GM19043 (cell line): ENCODE measurements at regions not wholly inside any gene's neighbourhood (a gene's known extent, or its start where the extent isn't known, plus 50 kb on each side); places are given as distances from the start of the nearest gene placed in this dataset.
"Not testable (repeated sequence)": the region's sequence is repeated elsewhere in the genome, so short reads cannot be mapped to it uniquely, and the experiment has no call there.

ENCODE experiments used
- ATAC-seq: cut with Tn5 transposase; IDR thresholded peaks from one replicate; pipeline ENCODE4 v1.9.1; 2021; ENCODE audit warnings: low read depth; ENCODE audit not compliant: unreplicated experiment

DNA sequence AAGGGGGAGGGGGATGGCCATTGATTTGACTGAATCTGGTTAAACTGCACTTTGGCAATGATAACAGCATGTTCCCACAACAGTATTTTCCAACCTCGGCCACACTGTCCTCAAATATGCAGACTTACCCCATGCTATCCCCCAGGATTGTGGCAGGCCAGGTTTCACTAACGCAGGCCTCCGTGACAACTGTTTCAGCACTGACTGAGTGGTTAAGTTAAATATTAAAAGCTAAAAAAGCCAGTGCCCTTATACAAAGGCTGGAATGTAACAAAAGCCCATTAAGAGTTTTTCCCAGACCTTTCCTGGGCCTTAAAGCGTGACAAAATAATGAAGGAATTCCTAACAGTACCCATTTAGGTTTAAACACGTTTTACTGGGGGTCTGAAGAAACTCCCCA lies 202.9 kb downstream of the USP25 start:
- no peak for ATAC-seq

DNA sequence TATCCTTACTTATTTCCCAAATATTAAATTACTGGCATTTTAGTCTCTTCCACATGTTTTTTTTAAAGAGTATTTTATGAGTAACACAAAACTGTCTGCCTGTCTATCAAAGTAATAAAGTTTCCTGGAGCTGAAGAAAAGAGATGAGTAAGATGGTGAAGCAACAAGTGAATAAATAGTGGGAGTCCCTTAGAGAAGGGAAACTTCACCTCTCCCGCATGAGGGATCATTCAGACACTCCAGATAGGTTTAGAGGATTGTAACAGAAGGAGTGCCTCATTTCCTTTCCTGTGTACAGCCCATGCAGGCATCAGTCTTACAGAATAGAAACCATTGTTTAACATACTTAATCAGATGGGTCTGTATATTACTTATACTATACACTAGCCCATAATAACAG lies 205.7 kb downstream of the USP25 start:
- ATAC-seq, result no peak

DNA sequence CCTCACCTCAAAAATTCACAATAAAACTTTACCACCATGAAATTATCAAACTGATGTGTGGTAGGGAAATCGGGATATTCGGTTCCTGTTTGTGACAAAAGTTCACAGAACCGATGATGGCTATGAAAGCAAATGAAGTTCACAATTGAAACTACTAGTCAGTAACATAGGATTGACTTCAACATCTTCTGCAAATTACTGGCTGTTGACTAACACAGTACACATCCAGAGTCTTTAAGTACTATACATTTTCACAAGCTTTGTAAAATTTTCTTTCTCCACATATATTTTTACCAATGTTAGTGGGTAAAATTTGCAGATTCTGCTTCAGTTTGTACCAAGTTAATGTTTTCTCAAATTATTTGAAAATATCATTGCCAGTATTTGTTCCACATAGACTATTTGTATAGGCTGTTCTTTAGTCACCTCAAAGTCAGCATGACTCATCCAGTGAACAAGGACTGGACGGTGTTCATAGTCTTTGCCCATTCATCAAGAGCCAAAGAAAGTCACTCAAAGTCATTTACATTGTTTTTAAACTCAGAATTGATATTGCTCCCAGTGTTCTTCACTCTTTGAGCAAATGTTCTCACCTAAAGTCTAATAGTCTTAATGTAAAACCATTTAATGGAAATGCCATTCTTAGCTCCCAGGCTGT lies 213.4 kb downstream of the USP25 start:
- ATAC-seq, result no peak

DNA sequence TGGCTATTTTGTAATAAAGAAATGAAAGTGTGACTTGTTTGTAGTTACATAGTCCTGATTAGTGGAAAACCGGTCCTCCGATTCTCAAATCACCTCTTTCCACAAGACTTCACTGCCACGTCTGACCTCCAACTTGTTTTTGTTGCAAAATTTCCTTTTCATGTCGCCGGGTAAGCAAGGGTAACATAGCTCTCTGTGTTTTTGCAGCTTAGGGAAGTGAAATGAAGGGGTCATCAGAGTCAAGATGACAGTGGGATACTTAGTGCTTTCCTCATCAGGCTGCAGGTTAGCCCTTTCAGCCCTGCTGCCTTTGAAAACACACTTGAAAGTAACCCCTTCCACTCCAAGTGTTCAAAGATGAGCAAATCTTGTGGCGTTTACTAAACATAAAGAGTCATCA lies 217.9 kb downstream of the USP25 start:
- no peak for ATAC-seq

DNA sequence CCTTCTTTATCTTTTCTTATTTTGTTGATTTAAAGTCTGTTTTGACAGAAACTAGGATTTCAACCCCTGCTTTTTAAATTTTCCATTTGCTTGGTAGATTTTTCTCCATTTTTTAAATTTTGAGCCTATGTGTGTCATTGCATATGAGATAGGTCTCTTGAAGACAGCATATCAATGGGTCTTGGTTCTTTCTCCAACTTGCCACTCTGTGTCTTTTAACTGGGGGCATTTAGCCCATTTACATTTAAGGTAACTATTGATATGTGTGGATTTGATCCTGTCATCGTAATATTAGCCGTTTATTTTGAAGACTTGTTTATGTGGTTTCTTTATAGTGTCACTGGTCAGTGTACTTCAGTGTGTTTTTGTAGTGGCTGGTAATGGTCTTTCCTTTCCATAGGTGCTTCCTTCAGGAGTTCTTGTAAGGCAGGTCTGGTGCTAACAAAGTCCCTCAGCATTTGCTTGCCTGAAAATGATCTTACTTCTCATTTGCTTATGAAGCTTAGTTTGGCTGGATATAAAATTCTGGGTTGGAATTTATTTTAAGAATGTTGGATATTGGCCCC lies 223.9 kb downstream of the USP25 start:
- ATAC-seq, result no peak

DNA sequence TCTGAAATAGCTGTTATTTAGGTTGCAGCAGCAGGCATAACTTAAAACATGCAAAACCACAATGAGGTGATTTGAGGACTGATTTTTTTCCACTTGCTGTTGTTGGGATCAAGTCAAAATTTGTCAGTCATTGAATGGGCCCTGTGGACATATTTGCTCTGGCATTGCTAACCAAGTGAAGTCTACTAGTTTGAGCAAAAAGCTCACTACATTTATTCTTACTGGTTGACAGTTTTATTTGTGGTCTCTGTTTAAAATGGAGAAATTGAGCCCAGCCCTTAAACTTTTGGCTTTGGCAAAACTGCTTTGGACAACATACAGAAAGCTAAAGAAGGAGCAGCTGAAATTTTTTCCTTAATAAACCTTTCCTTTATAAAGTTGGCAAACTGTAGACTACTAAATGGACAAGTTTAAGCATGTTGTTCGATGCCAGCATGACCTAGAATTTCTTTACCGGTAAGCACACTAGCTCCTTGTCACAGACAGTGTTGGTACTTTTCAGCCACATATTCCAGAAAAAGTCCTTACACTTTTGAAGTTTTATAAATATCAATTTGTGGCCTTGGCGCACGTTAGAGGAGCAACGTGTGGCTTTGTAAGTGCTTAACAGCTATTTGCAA lies 234.6 kb downstream of the USP25 start:
- no peak for ATAC-seq

DNA sequence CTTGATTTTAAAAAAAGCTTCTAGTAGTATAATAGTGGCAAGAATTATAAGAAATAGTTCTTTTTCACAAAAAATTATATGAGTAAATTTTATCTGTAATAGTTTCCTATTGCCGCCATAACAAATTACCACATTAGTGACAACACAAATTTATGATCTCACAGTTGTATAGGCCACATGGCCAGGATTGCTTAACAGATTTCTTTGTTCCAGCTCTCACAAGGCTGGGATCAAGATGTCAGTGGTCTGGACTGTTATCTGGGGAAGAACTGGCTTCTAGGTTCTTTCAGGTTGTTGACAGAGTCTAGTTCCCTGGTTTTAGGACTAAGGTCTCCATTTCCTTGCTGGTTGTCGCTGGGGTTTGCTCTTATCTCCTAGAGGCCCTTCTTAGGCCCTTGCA lies 236.4 kb downstream of the USP25 start:
- no peak for ATAC-seq

DNA sequence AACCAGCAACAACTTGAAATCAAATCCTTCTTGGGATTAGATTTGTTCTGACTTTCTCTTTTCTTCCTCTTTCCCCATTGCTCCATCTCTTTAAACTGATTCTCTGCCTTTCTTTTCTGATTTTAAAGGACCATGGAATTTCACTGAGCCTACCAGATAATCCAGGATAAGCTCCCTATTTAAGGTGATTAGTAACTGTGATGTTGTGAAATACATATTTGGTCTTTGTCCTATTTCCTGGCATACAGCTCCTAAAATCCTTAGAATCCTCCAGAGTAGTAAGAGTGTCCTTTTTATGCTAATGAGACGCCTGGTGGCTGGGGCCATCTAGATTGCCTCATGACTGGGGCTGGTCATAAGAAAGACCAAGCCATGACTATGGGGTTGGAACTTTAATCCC lies 236.9 kb downstream of the USP25 start:
- no peak for ATAC-seq

DNA sequence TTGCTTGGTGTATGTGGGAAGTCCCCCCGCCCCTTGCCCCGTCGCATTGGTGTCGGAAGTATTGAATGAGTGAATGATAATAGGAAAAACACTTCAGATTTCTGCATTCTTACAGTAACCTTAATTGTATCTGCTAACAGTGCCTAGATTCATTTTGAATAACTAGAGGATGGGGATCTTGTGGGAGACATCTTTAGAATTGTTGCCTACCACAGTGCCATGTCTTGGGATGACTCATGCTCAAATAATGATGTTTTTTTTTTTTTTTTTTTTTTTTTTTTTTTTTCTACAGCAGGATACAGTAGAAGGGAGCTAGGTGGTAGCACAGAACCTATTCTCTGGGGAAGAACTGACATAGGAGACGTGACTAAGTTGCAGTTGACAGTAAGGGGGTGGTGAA lies 237.9 kb downstream of the USP25 start:
- ATAC-seq, result no peak

DNA sequence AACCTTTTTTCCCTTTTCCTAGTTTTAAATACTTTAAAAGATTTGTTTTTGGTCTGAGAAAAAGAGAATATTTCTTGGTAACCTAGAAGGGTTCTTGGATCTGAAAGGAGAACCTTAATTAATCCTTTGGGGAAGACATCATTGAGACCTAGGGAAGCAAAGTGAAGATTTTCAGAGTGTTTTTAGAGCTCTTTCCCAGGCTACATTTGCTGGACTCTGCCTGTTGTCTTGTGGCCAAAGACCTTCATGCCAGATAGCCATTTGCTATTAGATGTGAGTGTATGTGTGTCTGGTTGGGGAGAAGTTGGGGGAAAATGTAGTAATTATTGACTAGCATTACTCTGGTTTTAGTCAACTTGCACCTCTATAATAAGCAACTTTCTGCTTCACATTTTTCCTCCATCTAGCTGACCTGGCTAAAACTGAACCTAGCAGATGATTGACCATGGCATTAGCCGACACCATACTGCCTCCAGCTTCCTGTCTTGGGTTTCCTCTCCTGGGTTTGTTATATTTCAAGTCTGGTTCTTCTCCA lies 239.1 kb downstream of the USP25 start:
- ATAC-seq, result no peak

DNA sequence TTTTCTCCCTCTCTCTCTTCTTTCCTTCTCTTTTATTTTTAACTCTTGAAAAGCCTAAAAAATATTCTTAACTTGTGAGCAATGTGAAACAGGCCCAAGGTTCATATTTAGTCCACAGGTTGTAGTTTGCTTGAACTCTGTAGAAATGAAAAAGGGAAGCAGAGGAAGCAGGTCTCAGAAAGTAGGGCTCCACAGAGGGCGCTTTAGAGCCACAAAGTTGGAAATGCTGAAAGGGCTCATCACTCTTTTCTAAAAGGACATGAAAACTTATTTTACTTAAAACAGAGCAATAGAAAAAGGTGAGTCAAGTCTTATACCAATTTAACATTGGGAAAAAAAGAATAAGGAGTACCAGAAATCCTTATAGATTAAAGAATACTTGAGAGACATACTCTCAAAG lies 247.0 kb downstream of the USP25 start:
- ATAC-seq, result no peak

DNA sequence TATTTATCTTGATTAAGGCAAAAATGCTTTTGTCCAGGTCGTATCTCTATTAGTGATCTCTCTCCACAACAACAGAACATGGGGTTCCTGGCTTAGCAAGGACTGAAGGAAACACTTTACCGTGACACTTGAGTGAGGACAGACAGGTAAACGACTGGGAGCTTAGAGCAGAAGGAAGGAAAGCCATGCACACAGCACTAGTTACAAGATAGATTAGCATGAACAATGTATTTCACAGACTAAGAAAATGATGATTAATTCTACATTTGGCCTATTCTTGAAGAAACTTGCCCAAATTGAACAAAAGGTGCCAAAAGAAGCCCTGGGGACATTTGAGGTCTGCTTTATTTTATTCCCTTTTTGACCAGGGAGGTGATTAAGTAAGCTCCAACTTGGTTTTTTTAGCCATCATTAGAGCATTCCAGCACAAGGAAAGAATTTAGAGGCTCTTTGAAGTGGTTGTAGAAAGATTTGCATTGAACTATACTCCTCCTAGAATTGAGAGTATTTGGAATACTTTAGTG lies 248.5 kb downstream of the USP25 start:
- ATAC-seq, result no peak

DNA sequence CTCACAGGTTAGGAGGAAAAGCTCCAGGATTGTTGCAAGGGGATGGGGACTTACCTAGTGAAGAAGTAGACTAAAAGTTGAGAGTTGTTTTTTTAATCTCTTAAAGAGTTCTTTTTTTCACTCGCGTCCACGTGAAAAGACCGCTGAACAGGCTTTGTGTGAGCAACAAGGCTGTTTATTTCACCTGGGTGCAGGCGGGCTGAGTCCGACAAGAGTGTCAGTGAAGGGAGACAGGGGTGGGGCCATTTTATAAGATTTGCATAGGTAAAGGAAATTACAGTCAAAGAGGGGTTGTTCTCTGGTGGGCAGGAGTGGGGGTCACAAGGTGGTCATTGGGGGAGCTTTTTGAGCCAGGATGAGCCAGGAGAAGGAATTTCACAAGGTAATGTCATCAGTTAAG lies 249.7 kb downstream of the USP25 start:
- not testable (repeated sequence) for ATAC-seq

DNA sequence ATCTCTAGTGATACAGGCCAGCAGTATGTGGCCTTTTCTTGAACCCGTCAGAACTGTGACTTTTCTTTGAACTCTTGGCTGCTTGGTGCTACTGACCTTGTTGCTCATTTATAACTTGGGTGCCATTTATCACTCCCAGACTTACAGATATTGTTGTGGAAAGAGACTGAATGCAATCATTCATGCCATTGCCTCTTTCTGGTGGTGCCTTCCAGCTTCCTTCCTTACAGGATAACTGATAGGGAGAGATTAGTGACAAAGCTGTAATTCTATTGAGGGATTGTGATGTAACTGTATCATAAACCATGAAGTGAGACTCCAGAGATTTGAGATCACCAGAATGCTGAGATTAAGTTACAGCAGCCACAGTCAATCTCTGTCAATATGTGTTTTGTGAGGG lies 256.5 kb downstream of the USP25 start:
- no peak for ATAC-seq

DNA sequence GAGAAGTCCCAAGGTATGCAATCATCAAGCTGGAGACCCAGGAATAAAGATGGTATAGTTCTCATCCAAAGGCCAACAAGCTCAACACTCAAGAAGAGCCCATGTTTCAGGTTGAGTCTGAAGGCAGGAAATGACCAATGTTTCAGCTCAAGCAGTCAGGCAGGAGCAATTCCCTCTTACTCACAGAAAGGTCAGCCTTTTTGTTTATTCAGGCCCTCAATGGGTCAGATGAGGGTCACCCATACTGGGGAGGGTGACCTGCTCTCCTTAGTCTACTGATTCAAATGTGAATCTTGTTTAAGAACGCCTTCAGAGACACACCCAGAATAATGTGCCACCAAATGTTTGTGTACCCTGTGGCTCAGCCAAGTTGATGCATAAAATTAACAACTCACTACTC lies 262.4 kb downstream of the USP25 start:
- no peak for ATAC-seq

DNA sequence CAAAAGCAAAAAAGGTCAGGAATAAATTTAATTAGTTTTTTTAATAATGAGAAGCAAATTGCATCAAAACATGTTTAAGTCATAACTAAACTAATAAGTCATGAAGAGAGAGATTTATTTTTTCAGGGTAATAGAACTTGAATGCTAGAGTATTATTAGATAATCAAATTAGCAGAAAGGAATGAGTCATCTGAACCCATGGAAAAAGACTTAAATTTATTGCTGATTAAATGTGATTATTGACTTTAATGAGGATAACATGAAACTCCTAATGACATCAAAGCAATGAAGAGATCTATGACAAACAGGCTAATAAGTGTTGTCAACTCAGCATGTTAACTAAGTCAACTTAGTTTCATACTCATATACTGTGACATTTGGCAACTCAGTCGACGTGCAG lies 264.2 kb downstream of the USP25 start:
- no peak for ATAC-seq

DNA sequence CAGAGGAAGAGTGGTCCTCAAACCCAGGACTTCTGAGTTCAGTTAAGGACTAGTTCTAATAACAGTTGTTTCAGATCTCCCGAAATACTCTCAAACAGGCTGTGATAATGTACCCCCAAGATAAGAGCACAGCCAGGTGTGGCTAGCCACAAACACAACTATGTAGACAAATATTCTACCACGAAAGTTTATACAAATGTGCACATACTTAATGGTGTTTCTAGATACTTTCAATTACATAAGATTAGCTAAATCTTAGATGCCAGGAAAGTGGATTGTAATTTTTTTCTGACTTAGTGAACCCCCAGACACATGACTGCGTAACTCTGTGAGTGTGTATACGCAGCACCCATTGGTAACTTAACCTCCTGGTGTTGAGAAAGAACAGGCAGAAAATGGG lies 270.0 kb downstream of the USP25 start:
- ATAC-seq, result no peak

DNA sequence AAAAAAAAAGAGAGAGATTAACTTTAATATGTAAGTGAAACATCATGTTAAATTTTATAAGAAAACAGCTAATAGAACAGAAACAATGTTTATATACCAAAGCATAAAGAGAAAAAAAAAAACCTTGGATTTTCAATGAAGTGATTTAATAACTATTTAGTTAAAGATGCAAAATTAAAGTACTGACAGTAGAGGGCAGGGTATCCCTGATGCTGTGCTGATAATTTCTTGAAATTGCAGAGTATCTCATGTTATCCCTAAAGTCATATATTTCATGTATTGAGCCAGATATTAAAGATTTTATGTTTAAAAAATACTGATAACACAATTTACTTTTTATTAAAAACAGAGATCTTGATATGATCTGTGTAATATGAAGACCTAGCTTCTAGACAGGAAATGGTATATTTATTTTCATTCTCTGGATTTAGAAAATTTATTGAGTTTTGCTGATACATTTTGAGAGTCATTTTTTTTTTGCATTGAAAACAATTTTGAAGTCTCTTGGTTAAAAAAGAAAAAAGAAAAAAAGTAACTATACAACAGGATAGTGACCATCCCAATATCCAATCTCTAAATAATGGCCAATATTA lies 273.2 kb downstream of the USP25 start:
- ATAC-seq, result no peak

DNA sequence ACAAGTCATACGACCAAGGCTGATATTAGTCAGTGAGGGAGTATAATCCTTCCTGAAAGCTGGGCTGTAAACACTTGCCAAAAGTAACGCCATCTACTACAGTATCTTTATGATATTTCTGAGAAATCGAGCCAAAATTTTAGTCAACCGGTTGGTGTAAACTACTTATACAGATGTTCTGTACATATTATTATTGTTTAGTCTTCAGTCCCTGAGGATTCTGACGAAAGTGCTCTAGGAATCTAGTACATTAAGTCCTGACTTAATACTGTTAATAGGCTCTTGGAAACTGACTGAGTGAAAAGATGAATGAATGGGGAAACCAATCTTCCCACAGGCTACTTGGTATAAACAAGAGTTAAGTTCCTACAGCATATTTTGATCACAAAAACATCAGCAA lies 274.3 kb downstream of the USP25 start:
- ATAC-seq, result no peak

DNA sequence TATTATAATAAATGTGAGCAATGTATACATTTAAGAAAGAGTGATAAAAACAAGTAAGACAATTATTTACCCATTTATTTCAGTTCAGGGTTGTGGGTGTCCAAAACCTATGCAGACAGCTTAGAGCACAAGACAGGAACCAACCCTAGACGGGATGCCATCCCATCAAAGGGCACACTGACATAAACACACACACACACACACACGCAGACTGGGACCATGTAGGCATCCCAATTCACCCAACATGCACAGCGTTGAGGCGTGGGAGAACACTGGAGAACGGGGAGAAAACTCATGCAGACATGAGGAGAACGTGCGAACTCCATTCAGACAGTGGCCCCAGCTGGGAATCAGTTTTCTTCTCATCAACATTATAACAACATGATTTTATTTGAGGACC lies 274.7 kb downstream of the USP25 start:
- no peak for ATAC-seq

DNA sequence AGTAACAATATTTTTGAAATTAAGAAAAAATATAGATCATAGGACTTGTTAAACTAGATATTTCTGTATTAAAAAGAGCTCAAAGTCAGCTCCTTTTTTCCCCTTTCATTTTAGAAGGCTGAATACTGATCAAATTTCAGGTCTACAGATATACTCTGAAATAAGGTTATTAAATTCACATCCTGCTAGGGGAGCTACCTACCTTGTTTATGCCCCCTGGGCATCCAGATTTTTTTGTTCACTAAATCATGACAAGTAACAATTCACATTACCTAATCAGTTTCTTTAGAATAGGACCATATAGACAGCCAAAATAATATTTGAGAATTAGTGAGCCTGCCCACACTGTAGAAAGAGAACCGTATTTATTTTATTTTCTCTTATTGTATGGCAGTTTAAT lies 276.2 kb downstream of the USP25 start:
- no peak for ATAC-seq

DNA sequence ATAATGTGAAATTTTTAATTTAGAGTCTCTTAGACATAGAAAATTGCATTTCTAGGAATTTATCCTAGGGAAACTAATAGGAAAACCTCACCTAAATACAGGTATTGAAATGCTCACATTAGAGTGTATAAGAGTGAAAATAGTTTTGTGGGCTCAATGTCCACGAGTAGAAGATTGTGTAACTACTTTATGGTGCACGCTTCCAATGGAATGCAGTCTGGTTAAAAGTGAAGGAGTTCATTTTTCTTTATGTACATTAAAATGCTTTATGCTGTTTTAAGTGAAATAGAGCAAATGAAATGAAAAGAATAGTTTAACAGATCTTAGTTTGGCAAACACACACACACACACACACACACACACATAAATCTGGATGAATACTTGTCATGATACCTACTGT lies 278.2 kb downstream of the USP25 start:
- no peak for ATAC-seq
